GM08714 (cell line): ENCODE measurements at regions not wholly inside any gene's neighbourhood (a gene's known extent, or its start where the extent isn't known, plus 50 kb on each side); places are given as distances from the start of the nearest gene placed in this dataset.

Experiments
- H3K4me3 ChIP-seq: fragments of 200-500 bp; sonication (Bioruptor generic); 2 replicates; pipeline ENCODE4 v1.5.1; 2014; ENCODE audit warnings: mild to moderate bottlenecking, low read length, inconsistent platforms
- ZNF274 ChIP-seq: IDR thresholded peaks from 2 replicates; pipeline ENCODE4 v1.6.1; 2012; ENCODE audit warnings: mild to moderate bottlenecking, low read depth, low read length

DNA sequence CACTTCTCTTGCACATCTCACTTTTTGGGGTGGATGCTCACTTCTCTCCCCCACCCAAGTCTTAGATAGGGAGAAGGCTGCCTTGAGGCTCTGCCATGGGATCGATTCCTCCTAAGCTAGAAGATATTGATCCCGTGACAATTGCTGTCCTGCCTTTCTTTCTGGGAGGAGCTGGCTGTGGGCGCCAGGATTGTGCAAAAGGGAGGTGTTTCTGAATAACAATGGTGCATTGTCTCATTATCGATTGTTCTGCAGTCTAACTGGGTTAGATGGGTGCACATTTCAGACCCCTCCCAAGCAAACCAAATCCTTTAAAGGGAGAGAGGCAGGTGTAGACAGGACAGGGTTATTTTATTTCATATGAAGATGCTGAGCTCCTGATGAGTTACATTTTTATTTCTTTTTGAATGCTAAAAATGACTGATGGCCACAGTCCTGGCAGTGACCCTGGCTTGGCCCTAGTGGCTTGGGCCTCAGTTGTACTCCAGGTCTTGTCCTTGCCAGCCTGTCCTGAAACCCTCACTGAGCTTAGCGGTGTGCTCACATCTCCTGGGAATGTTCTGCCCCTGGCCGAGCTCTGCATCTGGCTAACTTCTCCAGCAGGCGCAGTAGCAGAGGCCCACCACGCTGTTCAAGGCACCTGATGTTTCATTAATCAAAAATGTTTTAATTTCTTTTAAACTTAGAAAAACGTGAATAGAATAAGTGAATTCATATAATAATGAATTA, 99.0 kb upstream of the KAZN start:
- H3K4me3 ChIP-seq = no peak overlapping the region
- TF ChIP-seq ZNF274 = no peak

DNA sequence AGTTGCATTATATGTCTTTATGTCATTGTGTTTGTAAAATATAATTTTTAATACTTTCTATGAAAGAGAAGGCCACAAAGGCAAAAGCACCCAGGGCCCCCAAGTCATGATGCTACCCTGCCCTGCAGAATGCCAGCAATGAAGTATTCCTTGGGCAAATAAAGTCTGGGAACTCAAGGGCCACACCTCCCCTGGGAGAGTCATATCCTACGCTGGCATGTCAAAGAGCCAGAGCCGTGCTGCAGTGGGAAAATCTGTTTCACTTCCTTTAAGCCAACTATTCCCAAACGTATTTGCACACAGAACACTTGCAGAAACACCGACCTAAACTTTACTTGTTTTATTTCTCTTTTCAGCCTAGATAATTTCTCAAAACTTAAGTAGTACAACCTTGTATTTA, 98.4 kb upstream of the KAZN start:
- no peak overlapping the region for H3K4me3 ChIP-seq
- no peak for TF ChIP-seq ZNF274

DNA sequence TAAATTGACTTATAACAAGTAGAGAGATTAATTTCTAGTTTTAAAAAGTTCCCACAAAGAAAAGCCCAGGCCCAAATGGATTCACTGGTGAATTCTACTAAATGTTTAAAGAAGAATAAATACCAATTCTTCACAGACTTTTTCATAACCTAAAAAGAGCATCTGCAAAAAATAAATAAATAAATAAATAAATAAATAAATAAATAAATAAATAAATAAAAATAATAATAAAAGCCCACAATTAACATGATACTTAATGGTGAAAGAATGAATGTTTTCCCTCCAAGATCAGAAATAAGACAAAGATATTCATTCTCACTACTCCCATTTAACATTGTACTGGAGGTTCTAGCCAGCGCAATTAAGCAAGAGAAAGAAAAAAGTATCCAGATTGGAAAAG, 97.6 kb upstream of the KAZN start:
- H3K4me3 ChIP-seq = no peak overlapping the region
- TF ChIP-seq ZNF274 = no peak

GRCh38 chr1:14504517-14504916, 94.0 kb upstream of the KAZN start:
- TF ChIP-seq ZNF274 = no peak
- H3K4me3 ChIP-seq = no peak overlapping the region

GRCh38 chr1:14506471-14507255, 91.8 kb upstream of the KAZN start:
- TF ChIP-seq ZNF274 = no peak
- no peak overlapping the region for H3K4me3 ChIP-seq

DNA sequence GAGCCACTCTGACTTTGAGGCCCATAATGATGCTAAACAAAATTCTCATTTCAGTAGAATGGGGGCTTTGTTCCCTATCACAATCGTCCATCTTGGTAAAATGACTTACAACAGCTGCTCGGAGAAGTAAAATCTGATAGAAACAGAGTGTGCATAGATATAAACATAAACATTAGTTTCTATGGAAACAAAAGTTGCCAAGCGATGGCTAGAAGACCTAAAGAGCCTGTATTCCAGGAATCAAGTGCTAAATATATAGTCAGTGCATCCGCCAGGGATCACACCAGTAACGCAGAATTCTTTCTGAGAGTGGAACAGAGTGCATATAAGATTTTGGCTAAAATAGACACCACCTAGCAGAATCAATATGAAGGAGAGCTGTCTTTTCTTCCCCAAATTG, 91.2 kb upstream of the KAZN start:
- no peak overlapping the region for H3K4me3 ChIP-seq
- TF ChIP-seq ZNF274 = no peak

GRCh38 chr1:14508613-14509012, 89.9 kb upstream of the KAZN start:
- no peak overlapping the region for H3K4me3 ChIP-seq
- TF ChIP-seq ZNF274 = no peak

- TF ChIP-seq ZNF274 = no peak
- no peak overlapping the region for H3K4me3 ChIP-seq
Observed at GRCh38 chr1:14511166-14511680, 87.3 kb upstream of the KAZN start.

GRCh38 chr1:14511796-14512585, 86.5 kb upstream of the KAZN start:
- H3K4me3 ChIP-seq = no peak overlapping the region
- TF ChIP-seq ZNF274 = no peak

DNA sequence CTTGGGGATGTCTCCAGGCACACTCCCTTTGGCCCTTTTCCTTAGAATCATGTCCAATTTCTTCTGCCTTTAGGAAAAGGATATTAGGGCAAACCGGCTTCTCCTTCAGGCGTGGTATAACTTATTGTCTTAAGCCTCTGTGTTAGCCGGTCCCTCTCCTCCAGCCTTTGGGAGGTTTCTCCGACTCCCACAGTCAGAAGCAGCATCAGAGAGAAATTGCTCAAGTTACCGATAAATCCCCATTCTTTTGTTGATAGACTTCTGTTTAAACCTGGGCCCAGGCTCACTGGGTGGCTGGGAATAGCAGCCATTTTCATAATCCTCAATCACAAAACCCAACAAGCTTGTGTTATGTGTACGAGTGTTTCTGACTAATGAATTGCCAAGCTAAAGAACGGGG, 85.4 kb upstream of the KAZN start:
- no peak overlapping the region for H3K4me3 ChIP-seq
- no peak for TF ChIP-seq ZNF274

DNA sequence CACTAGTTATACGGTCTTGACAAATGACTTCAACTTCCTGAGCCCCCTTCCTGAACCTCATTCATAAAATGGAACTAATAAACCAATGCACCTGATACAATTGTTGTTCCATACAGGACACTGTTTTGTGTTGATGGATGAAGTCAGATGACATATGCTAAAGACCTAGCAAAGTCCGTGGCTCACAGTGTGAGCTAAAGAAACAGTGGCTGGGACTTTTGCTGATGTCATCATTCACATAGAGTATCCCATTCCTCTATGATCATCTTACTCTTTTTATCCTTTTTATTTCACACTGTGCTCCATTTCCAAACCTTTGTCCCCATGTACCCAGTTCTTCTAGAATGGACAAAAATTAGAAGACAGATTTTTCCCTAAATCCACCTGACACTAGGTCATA, 83.7 kb upstream of the KAZN start:
- no peak for TF ChIP-seq ZNF274
- H3K4me3 ChIP-seq = no peak overlapping the region

GRCh38 chr1:14516974-14517840, 81.3 kb upstream of the KAZN start:
- TF ChIP-seq ZNF274 = no peak
- no peak overlapping the region for H3K4me3 ChIP-seq

DNA sequence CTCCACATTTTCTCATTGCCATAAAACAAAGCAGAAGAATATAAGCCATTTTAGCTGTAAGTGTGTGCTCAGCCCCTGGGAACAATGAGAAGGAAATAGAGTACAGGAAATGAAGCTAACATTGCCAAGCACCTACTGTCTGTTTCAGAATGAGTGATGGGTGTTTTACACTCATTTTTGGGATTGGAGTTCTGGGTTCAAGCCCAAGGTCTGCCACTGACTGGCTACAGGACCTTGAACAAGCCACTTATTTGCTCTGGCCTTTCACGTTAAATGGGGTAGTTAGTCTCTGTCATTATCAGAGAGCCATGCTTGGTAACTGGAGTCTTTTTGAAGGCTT, 80.7 kb upstream of the KAZN start:
- TF ChIP-seq ZNF274 = no peak
- no peak overlapping the region for H3K4me3 ChIP-seq

DNA sequence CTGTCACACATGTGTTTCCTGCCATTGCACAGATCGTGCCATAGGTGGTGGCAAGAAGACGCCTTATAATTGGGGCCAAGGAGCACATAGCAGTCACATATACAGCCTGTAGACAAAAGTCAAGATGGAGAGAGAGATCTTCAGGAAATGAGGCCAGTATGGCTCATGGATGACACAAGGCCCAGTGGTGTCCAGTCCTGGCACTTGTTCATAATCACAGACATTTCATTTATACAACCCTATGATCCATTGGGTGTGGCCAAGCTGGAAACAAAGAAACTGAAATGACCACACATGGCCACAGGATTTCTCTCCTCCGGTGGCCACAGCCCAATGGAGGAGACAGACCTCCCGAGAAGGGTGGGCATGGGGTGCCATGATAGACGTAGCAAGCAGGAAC, 78.5 kb upstream of the KAZN start:
- TF ChIP-seq ZNF274 = no peak
- no peak overlapping the region for H3K4me3 ChIP-seq
